NCI-H1436 (cell line): ENCODE measurements at regions not wholly inside any gene's neighbourhood (a gene's known extent, or its start where the extent isn't known, plus 50 kb on each side); places are given as distances from the start of the nearest gene placed in this dataset.

Experiments used
- DNase-seq: peaks from one replicate; lab custom pipeline; 2025; lab: John Stamatoyannopoulos, UW

- DNase-seq: no peak
Observed at GRCh38 chr6:92635553-92636153, 783.7 kb downstream of the EPHA7 start.

GRCh38 chr6:92634561-92634960, 784.8 kb downstream of the EPHA7 start:
- no peak for DNase-seq

GRCh38 chr6:92623431-92623830, 795.9 kb downstream of the EPHA7 start:
- DNase-seq: no peak

GRCh38 chr6:92617721-92618120, 801.6 kb downstream of the EPHA7 start:
- no peak for DNase-seq

- no peak for DNase-seq
Observed at GRCh38 chr6:92608751-92609150, 810.6 kb downstream of the EPHA7 start.

GRCh38 chr6:92593201-92593600, 826.2 kb downstream of the EPHA7 start:
- no peak for DNase-seq

- DNase-seq: no peak
Observed at GRCh38 chr6:92589996-92590395, 829.4 kb downstream of the EPHA7 start.

- no peak for DNase-seq
Observed at GRCh38 chr6:92588148-92588547, 831.2 kb downstream of the EPHA7 start.

- no peak for DNase-seq
Observed at GRCh38 chr6:92587525-92587924, 831.8 kb downstream of the EPHA7 start.

- DNase-seq: no peak
Observed at GRCh38 chr6:92586236-92586977, 833.0 kb downstream of the EPHA7 start.

- DNase-seq: no peak
Observed at GRCh38 chr6:92582211-92582610, 837.1 kb downstream of the EPHA7 start.

- DNase-seq: no peak
Observed at GRCh38 chr6:92577077-92577719, 842.2 kb downstream of the EPHA7 start.

- DNase-seq: no peak
Observed at GRCh38 chr6:92568541-92568940, 850.8 kb downstream of the EPHA7 start.

GRCh38 chr6:92566632-92567031, 852.7 kb downstream of the EPHA7 start:
- no peak for DNase-seq

- no peak for DNase-seq
Observed at GRCh38 chr6:92564376-92564775, 855.0 kb downstream of the EPHA7 start.

GRCh38 chr6:92559611-92560010, 859.7 kb downstream of the EPHA7 start:
- DNase-seq: no peak

GRCh38 chr6:92559003-92559402, 860.4 kb downstream of the EPHA7 start:
- DNase-seq: no peak

- no peak for DNase-seq
Observed at GRCh38 chr6:92550501-92550900, 868.9 kb downstream of the EPHA7 start.

- DNase-seq: no peak
Observed at GRCh38 chr6:92545861-92546260, 873.5 kb downstream of the EPHA7 start.

GRCh38 chr6:92541448-92542060, 877.8 kb downstream of the EPHA7 start:
- DNase-seq: no peak

GRCh38 chr6:92538926-92539325, 880.4 kb downstream of the EPHA7 start:
- no peak for DNase-seq

- no peak for DNase-seq
Observed at GRCh38 chr6:92538275-92538674, 881.1 kb downstream of the EPHA7 start.

- DNase-seq: no peak
Observed at GRCh38 chr6:92534109-92534508, 885.2 kb downstream of the EPHA7 start.
